GM21825 (cell line): ENCODE measurements at regions not wholly inside any gene's neighbourhood (a gene's known extent, or its start where the extent isn't known, plus 50 kb on each side); places are given as distances from the start of the nearest gene placed in this dataset.
"Not testable (repeated sequence)": the region's sequence is repeated elsewhere in the genome, so short reads cannot be mapped to it uniquely, and the experiment has no call there.

Experiments used
- ATAC-seq: cut with Tn5 transposase; IDR thresholded peaks from one replicate; pipeline ENCODE4 v1.9.1; 2021; ENCODE audit warnings: mild to moderate bottlenecking, moderate library complexity; ENCODE audit not compliant: unreplicated experiment

DNA sequence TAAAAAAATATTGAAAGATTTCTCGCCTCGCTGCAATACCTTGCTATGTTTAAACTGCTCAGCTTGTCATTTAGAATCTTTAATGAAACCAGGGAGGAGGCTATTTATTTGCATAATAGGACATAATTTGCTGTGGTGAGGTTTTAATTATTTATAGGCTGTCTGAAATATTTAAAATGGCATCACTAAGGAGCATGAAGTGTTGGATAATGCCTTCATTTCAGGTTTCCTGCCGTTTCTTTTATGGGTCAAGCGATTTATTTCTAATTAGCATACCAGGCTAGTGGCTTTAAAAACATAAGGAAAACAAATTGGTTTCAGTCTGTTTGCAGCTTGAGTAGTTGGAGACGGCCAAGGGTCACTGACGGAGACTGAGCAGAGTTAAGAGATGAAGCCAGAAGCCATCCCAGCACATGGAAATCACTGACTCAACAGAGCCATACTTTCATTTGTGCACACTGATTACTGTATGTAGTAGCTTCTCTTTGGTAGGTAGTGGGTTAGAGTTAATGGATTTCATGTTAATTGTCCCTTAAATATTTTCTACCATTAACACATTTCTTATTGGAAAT lies 1962.4 kb upstream of the TENM3 start:
- no peak for ATAC-seq

DNA sequence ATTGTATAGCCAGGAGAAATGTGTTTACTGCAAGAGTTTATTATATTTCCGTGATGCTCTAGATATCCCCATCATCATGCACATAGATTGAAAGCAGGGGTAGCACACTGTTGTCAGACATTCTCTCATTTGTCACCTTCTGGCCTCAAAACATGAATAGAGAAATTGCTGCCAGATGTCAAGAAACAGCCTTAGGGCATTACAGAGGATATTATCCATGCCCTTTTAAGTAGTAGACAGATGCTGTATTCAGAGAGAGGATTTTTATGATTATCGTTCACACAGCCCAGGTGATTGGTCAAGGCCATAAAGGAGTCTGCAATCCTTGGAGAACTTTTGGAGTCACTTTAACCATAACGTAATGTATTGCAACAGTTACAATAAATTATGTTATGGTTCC lies 1961.5 kb upstream of the TENM3 start:
- no peak for ATAC-seq

DNA sequence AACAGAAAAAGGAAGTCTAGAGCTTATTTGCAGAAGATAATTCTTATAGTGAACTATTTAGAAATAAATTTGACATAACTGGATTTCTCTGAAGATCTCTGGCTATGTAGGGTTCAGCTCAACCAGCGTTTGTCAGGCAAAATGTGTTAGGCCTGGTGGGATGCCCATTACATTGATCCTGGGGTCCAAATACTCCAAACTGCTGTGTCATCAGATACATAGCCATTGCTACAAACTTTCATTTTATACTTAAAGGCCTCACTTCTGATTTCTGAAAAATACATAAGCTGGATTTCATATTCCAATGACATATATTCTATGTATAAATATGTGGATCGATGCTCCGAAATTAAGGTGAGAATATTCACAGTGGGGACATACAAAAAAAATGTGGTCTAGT lies 1958.9 kb upstream of the TENM3 start:
- no peak for ATAC-seq

DNA sequence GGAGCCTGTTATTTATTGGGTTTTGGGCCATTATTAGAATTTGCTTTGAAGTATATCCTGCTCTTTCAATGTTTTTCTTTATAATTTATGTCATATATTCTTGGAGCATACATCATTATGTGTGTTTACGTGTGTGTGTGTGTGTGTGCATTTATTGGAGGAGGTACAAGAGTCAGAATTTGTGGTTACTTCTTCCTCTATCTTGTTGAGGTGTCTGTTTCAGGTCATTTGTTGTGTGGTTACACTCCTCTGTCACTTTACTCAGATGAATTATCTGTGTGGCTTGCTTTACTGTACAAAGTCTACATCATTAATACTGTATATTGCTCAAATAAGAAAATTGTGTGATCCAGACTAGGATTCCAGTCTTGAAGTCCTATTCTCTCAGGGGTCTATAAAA lies 1957.4 kb upstream of the TENM3 start:
- no peak for ATAC-seq

DNA sequence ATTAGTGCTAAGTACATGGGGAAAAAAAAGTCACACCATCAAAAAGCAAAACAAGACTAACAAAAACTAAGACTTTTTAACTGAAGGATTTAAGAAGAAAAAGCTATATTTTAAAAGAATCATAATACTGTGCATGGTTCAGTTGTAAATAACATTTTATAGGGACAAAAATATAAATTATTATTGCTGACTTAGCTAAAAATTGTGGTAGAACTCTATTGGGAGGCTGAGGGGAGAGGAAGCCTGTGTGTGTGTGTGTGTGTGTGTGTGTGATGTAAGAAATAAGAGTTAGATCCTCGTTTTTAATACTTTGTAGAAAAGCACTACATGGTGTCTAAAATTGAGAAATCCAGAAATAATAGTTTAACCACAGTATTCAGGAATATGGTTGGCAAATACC lies 1950.9 kb upstream of the TENM3 start:
- ATAC-seq, result no peak

DNA sequence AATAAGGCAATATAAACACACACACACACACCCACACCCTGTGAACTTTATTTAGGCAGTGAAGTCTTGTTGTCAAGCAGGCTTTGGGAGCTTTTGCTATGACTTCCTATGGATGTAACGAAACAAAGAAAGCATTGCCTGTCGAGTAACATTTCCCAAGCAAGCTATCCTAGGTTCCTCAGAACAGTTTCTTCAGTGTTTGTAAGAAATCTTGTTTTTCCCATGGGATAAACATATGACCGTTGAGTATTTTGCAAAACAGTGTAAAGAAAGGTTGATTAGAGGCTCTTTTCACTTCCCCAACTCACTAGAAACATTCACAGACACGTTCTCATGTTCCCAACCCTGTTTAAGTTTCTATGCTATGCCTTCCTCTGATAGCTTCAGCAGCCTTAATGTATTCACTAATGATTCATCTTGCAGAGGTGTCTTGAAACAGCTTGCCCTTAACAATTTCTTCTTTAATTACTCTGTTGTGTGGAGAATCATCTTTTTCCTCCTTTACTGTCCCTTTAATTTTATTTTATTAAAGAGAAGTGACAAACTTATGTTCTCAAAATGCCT lies 1947.1 kb upstream of the TENM3 start:
- no peak for ATAC-seq

DNA sequence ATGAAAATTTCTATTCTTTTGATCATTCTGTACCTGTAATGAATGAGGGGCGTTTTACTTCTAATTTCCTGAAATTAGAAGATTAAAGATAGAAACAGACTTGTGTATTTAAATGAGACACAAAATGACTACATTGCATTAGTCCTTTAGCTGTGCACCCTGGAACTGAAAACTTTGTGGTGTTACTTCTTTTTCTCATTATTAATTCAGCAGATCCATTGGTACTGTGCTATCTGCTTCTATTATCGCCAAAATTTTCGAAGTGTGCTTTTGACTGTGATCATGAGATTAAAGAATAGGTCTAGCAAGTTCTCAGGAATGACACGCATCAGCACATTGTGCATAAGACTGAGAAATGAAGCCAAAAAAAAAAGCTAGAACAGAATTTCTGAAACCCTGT lies 1938.9 kb upstream of the TENM3 start:
- ATAC-seq, result no peak

DNA sequence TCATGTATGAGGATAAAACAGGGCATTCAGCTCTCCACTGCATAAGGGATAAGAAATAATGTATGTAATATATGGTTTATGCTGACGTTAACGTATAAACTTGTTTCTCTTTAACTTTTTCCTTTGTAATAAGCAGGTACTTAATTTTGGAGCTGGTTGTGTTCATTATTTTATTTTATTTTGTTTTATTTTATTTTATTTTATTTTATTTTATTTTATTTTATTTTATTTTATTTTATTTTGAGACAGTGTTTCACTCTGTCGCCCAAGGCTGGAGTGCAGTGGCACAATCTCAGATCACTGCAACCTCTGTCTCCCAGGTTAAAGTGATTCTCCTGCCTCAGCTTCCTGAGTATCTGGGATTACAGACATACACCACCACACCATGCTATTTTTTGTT lies 1932.6 kb upstream of the TENM3 start:
- ATAC-seq, result no peak

DNA sequence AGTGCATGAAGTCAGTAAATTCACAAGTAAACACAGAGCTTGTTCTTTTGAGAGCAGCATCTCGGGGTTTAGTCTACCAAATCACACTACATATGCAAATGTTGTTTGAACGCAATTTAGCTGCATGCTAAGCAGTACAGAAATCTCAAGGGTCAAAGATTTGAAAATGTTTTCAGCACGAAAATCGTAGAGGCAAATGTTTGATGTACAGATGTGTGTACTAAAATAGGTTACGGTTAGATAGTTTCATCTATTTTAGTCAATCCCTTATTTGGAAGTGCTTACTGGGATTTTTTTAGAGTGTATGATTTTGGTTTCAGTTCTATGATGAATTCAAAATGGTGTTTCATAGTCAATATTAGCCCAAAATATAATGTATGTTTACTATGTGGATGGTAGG lies 1928.2 kb upstream of the TENM3 start:
- ATAC-seq, result no peak

DNA sequence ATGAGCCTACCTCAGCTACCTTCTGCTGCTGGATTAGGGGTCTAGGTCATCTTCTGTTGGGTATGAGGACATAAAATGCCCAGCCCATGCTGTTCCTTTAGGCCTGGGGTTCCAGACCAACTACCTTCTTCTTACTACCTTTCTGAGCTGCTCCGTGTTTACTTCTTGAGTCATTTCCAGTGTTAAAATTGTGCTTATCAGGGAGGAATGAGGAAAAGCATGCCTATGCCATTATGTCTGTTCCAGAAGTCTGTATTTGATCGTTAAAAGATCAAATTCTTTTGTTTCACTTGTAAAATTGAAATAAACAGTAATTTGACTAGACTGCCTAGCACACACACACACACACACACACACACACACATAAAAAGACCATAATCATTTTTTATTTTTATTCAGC lies 1912.7 kb upstream of the TENM3 start:
- ATAC-seq, result no peak

DNA sequence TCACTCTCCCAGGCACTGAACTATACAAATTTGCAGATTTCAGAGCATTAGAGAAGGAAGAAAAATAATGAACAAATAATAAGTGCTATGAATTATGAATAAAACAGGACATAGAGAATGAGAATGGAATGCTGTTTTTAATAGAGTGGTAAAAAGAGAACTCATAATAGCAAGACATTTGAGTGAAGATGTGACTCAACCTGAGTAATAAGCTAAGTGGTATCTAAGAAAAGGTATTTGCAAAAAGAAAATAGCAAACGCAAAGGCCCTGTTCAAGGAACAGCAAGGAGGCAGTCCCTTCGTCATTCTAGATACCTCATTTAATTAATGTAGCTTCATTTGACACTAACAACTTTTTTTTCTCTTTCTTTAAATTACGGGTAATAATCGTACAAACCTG lies 1910.0 kb upstream of the TENM3 start:
- ATAC-seq, result no peak

DNA sequence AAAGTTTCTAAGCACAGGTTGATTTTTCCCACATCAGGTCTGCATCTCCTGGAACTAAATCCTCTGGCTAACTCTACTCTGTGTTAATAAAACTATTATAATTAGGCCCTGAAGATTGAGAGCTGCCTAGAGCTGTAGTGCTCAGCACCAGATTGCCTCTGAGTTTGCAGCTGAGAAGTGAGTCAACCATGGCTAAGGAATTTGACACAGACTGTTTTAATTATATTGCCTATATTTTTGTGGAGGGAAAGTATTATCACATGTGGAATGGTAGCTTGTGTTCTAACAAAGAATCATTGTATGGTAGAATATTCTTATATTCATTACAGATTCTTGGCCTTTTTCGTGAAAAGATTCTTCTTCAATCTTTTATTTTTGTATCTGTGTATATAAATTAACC lies 1907.6 kb upstream of the TENM3 start:
- no peak for ATAC-seq

DNA sequence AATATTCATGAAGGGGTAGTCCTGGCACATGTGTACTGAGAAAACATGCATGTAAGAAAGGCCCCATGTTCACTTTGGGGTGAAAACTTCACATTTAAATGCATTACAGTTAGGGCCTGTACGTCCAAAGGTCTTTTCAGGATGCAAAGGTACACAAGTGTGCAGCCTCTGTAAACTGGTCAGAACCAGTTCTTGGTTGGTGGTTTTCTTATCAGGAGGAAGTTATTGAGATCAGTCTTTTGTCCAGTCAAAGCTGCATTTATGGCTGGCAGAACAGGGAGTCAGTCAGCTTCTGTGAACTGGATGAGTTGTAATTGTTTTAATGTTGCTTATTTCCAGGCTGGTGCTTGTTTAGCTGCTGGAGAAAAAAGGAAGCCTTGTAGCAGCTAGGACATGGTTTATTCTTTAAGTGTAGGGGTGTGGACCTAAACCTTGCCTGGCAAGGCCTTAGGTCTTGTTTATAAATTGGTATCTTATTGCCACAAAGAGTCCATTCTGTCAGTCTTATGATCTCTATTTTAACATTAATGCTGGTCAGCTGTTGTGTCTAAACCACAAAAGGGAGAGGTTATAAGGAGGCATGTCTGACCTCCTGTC lies 1906.6 kb upstream of the TENM3 start:
- no peak for ATAC-seq

DNA sequence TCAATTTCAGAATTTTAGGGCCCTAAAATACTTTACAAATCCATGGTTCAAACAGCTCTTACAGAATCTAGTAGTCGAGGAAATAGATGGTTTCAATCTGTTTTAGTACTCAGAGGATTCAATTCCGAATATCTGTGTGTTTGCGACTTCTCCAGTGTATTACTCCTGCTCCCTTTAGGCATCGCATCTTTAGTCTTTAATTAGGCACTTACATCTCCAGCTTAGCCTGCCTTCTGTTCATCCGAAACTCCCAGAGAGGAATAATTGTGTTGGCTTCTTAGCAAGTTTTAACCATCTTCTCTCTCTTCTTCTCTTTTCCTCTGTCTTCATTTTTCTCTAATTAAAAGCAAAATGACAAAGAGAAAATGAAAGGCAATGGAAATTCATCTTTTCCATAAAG lies 1901.3 kb upstream of the TENM3 start:
- ATAC-seq, result no peak

DNA sequence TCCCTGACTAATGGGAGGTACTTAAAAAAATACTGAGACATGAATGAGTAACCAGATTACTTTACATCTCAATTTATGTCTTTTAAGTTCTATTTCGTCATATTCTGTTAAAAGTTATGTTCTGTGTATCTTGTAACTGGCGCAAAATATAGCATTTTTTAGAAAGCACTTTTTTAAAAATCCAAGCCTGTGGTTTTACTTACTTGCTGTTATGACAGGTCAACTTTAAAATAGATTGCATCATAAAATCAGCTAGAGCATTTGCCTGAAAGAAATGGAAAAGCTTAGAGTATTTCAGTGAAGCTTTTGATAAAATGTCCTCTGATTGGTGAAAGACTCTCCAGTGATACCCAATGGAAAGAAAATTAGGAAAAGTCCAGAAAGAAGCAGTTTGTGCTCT lies 1892.3 kb upstream of the TENM3 start:
- ATAC-seq, result no peak

DNA sequence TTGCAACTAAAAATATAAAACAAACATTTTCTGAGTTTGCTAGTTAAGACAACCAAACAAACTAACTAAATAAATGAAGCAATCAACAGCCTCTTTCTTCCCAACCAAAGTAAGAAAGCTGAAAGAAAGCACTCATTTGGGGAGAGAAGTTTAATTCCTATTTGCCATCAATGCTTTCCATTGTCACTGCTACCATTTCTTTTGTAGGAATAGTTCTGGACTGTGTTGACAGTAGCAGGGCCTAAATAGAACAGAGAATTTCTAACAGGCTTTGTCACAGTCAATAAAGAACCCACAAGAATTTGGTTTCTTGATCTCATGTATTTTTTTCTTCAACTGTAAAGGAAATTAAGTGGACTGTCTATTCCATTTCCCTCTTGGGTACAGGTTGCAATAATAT lies 1886.4 kb upstream of the TENM3 start:
- ATAC-seq, result no peak

DNA sequence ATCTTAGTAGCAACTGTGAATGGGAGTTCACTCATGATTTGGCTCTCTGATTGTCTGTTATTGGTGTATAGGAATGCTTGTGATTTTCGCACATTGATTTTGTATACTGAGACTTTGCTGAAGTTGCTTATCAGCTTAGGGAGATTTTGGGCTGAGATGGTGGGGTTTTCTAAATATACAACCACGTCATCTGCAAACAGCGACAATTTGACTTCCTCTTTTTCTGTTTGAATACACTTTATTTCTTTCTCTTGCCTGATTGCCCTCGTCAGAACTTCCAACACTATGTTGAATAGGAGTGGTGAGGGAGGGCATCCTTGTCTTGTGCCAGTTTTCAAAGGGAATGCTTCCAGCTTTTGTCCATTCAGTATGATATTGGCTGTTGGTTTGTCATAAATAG lies 1883.1 kb upstream of the TENM3 start:
- ATAC-seq, result not testable (repeated sequence)

DNA sequence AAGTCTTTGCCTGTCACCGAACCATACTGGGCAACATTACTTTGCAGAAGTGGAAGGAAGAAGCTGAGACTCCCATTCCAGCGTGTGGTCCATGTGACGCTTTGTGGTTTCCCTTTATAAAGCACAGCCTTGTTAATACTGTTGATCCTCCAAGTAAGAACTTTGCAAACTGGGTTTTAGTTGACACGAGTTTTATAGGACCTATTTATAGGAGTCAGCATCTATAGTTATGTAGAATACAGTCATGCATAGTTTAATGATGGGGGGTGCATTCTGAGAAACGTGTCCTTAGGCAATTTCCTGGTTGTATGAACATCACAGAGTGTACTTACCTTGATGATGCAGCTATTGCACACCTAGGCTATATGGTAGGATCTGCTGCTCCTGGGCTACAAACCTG lies 1879.4 kb upstream of the TENM3 start:
- ATAC-seq, result no peak

DNA sequence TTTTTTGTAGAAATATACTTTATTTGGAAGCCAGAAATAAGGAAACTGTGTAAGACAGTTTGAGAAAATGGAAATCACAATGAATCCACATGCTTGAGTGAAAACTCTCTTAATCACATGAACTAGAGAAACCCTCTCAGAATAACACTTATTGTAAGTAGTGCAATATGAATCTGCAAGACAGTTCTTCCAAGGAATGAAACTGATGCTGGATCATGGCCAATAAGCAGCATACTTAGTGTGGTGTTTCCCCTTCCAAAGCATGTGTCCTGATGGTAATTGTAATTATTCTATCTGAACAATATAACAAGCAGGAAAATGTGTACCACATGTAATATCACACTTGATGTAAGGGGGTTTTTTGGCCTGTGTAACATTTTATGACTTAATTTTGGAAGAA lies 1870.5 kb upstream of the TENM3 start:
- ATAC-seq, result no peak

DNA sequence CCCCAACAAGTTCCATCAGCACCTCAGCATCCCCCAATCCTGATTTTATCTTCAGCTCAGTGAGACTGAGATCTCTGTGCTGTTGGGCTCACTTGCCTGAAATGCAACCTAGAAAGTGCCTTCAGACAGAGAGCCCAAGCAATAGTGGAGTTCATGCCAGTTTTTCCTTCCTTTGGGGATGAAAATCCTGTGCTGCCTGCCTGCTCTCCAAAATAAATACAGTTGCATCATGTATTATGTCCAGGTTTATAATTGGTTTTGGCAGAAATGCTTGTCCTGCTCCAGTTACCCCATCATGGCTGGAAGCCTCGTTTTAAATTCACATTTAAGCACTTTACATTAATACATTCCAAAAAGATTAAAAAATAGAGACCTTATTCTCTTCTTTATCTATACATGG lies 1865.5 kb upstream of the TENM3 start:
- ATAC-seq, result no peak

DNA sequence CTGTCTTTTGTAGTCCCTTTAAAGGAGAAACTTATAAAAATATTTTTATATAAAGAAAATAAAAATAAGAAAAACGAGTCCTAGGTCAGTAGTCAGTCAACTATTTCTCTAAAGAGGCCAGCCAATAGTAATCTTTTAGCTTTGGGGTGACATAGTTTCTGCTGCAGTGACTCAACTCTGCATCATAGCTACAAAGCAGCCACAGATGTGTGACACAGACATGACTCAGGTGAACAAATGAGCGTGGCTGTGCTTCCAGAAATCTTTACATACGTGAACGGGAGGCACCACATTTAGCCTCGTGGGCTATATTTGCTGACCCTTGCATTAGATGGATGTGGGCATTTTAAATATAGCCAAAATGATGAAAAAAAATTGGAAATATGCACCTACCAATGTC lies 1862.5 kb upstream of the TENM3 start:
- ATAC-seq, result no peak

DNA sequence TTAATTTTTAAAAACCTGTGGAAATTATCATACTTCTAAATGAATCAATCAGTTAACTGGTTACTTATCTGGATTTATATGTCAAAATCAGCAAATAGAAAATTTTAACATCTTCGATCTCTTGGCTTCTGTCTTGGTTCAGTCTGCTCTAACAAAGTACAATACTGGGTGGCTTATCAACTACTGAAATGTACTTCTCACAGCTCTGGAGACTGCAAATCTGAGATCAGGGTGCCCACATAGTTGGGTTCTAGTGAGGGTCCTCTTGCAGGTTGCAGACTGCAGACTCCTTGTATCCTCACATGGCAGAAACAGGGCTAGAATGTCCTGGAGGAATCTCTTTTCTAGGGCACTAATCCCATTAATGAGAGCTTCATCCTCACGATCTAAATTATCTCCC lies 1851.6 kb upstream of the TENM3 start:
- ATAC-seq, result no peak

DNA sequence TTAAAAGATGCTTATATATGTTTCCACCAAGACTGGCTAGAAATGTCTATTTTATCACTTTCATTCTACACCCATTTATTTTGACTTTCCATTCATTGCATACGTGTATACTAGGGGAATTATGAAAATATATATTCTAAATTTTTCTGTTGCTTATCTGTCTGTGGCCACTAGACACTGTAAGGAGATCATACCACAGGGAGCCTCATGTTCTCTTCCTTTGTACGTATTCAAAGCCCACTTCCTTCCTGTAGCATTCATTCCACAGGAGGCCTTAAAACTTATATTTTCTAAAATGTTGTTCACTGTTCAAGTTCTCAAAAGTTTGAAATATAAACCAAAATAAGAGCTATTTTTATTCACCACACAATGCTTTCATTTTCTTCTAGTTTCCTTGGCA lies 1848.9 kb upstream of the TENM3 start:
- ATAC-seq, result no peak
